Upper lobe of right lung (tissue), 1 donor: ENCODE measurements at regions not wholly inside any gene's neighbourhood (a gene's known extent, or its start where the extent isn't known, plus 50 kb on each side); places are given as distances from the start of the nearest gene placed in this dataset.

Experiments used
- ATAC-seq: fragments of 200-7000 bp; cut with Tn5 transposase; one replicate; pipeline ENCODE4 v1.9.1; 2020; ENCODE audit warnings: mild to moderate bottlenecking, moderate library complexity
- DNase-seq: peaks from one replicate; pipeline ENCODE4 v3.0.0-alpha.2; 2020
- H3K27ac ChIP-seq: fragments of 200-600 bp; one replicate; pipeline ENCODE4 v1.8.0; 2022
- H3K27me3 ChIP-seq: fragments of 200-600 bp; one replicate; pipeline ENCODE4 v1.8.0; 2022; ENCODE audit warnings: mild to moderate bottlenecking
- H3K36me3 ChIP-seq: fragments of 200-600 bp; one replicate; pipeline ENCODE4 v1.8.0; 2022
- H3K4me1 ChIP-seq: fragments of 200-600 bp; one replicate; pipeline ENCODE4 v1.8.0; 2022
- H3K4me3 ChIP-seq: fragments of 200-600 bp; one replicate; pipeline ENCODE4 v1.8.0; 2022; ENCODE audit warnings: mild to moderate bottlenecking
- H3K9me3 ChIP-seq: fragments of 200-600 bp; one replicate; pipeline ENCODE4 v1.8.0; 2022
- CTCF ChIP-seq: fragments of 200-600 bp; IDR thresholded peaks from one replicate; pipeline ENCODE4 v1.8.0; 2022; ENCODE audit warnings: antibody characterized with exemption
- intact Hi-C: fragments of 100-400 bp; cut with DNase I; formaldehyde crosslinking; loops from one replicate; pipeline ENCODE4 v1.11.0; 2022
- donor health status: DM: no; HTN: yes; CAD: no; lungs with severe emphysema.

GRCh38 chr2:104378853-104379374 is 475.0 kb upstream of the POU3F3 start:
- Histone ChIP-seq H3K9me3 (no peaks in the 10 kb centered on the region), H3K4me3 (peak overlapping the region; percentile 50), H3K36me3 (no peaks in the 10 kb centered on the region), H3K27ac (peak overlapping the region; percentile 44), H3K27me3 (no peaks in the 10 kb centered on the region), H3K4me1 (no peaks in the 10 kb centered on the region)
- DNase-seq (no peak), ATAC-seq (peak; percentile 90)
- intact Hi-C loops, result no loop called here
- TF ChIP-seq CTCF, result no peak

- H3K4me1 ChIP-seq, result no peaks in the 10 kb centered on the region
- H3K27me3 ChIP-seq, result no peaks in the 10 kb centered on the region
- TF ChIP-seq CTCF, result no peak
- DNase-seq (no peak), ATAC-seq (no peak)
- H3K9me3 ChIP-seq, result no peaks in the 10 kb centered on the region
- intact Hi-C loops, result no loop called here
- H3K4me3 ChIP-seq, result no peak overlapping the region
- H3K36me3 ChIP-seq, result no peaks in the 10 kb centered on the region
- H3K27ac ChIP-seq, result no peak overlapping the region
These were observed 469.0 kb upstream of the POU3F3 start for GRCh38 chr2:104384961-104385360.

- Histone ChIP-seq H3K27ac (no peak overlapping the region), H3K27me3 (no peaks in the 10 kb centered on the region), H3K4me1 (no peaks in the 10 kb centered on the region), H3K9me3 (no peaks in the 10 kb centered on the region), H3K4me3 (no peak overlapping the region), H3K36me3 (no peaks in the 10 kb centered on the region)
- TF ChIP-seq CTCF, result no peak
- no peak for DNase-seq
- intact Hi-C loops, result no loop called here
- ATAC-seq, result peak; percentile 70
These were observed 468.2 kb upstream of the POU3F3 start for GRCh38 chr2:104385743-104386142.

GRCh38 chr2:104388296-104388695 is 465.6 kb upstream of the POU3F3 start:
- no peaks in the 10 kb centered on the region for H3K9me3 ChIP-seq
- no peaks in the 10 kb centered on the region for H3K4me1 ChIP-seq
- H3K27ac ChIP-seq, result no peak overlapping the region
- DNase-seq (no peak), ATAC-seq (no peak)
- H3K4me3 ChIP-seq, result no peak overlapping the region
- no peak for TF ChIP-seq CTCF
- intact Hi-C loops, result no loop called here
- H3K27me3 ChIP-seq, result no peaks in the 10 kb centered on the region
- no peaks in the 10 kb centered on the region for H3K36me3 ChIP-seq

- DNase-seq, result no peak
- intact Hi-C loops, result no loop called here
- H3K27me3 ChIP-seq, result no peaks in the 10 kb centered on the region
- H3K9me3 ChIP-seq, result no peaks in the 10 kb centered on the region
- no peak overlapping the region for H3K27ac ChIP-seq
- no peaks in the 10 kb centered on the region for H3K36me3 ChIP-seq
- no peaks in the 10 kb centered on the region for H3K4me1 ChIP-seq
- H3K4me3 ChIP-seq, result no peak overlapping the region
- ATAC-seq, result no peak
- no peak for TF ChIP-seq CTCF
These were observed 451.1 kb upstream of the POU3F3 start for GRCh38 chr2:104402825-104403224.

GRCh38 chr2:104404526-104404925 is 449.4 kb upstream of the POU3F3 start:
- TF ChIP-seq CTCF, result no peak
- no peak overlapping the region for H3K4me3 ChIP-seq
- no peaks in the 10 kb centered on the region for H3K4me1 ChIP-seq
- DNase-seq (no peak), ATAC-seq (no peak)
- no peaks in the 10 kb centered on the region for H3K36me3 ChIP-seq
- intact Hi-C loops, result no loop called here
- no peaks in the 10 kb centered on the region for H3K9me3 ChIP-seq
- H3K27ac ChIP-seq, result no peak overlapping the region
- H3K27me3 ChIP-seq, result no peaks in the 10 kb centered on the region
